ENCODE measurements at regions not wholly inside any gene's neighbourhood (a gene's known extent, or its start where the extent isn't known, plus 50 kb on each side); places are given as distances from the start of the nearest gene placed in this dataset.

DNA sequence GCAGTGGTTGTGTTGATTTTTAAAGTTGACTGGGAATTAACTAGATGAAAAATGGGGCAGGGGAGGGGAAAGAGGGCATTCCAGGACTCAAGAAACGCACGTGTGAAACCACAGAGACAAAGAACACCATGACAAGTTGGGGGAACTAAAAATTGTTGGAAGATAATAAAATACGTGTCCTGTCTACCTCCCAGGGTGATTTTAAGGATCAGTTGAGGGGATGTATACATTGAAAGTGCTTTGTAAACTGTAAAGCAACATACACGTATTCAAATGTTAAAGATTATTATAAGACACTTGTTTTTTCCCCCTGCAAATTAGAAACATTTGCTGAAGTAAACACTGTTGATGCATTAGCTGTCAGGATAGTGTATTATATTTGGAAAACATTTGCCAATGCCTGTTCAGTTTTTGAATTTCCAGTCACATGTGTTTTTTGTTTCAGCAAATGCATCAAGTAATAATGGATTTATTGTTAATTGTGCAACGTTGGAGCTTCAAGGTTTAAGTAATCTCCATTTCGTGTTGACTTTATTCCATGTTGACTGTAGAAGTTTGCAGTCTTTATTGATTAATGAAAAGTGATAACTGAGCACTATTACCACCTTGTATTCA, 412.7 kb downstream of the ACTL7B start:
- no peak overlapping the region for H2AFZ ChIP-seq (ENCODE audit: low read length)
- no peaks in the 10 kb centered on the region for H3K9me3 ChIP-seq (ENCODE audit: low read length)
- no peaks in the 10 kb centered on the region for H3K36me3 ChIP-seq (ENCODE audit: insufficient read depth, low read length)
- no peaks in the 10 kb centered on the region for H4K20me1 ChIP-seq (ENCODE audit: insufficient read depth, low read length)
- H3K9ac ChIP-seq (ENCODE audit: low read length), result no peak overlapping the region
- no peak for TF ChIP-seq CTCF (IDR thresholded peaks at IDR 0.05; ENCODE audit: low read length)
- no peak for TF ChIP-seq EZH2 (IDR thresholded peaks at IDR 0.05; ENCODE audit: borderline replicate concordance, low read length)
- H3F3A ChIP-seq (ENCODE audit: insufficient read depth, low read length), result no peaks in the 10 kb centered on the region
- H3K27ac ChIP-seq (ENCODE audit: low read depth, low read length, poor library complexity, severe bottlenecking), result no peak overlapping the region
- no peaks in the 10 kb centered on the region for H3K9me2 ChIP-seq (ENCODE audit: low read depth, low read length)
- no peak overlapping the region for H3K4me2 ChIP-seq (ENCODE audit: low read length)
- no peaks in the 10 kb centered on the region for H3K27me3 ChIP-seq (ENCODE audit: insufficient read depth, low read length)
- H3K79me2 ChIP-seq (ENCODE audit: insufficient read depth, low read length), result no peaks in the 10 kb centered on the region
- no peaks in the 10 kb centered on the region for H3K4me1 ChIP-seq (ENCODE audit: insufficient read depth, low read length, severe bottlenecking)
- no peak overlapping the region for H3K4me3 ChIP-seq (ENCODE audit: low read depth, low read length, poor library complexity, severe bottlenecking)

GRCh38 chr9:108442627-108443018, 413.2 kb downstream of the ACTL7B start:
- H3K9ac ChIP-seq (ENCODE audit: low read length), result no peak overlapping the region
- no peaks in the 10 kb centered on the region for H3F3A ChIP-seq (ENCODE audit: insufficient read depth, low read length)
- no peak overlapping the region for H2AFZ ChIP-seq (ENCODE audit: low read length)
- no peaks in the 10 kb centered on the region for H3K36me3 ChIP-seq (ENCODE audit: insufficient read depth, low read length)
- H3K27ac ChIP-seq (ENCODE audit: low read depth, low read length, poor library complexity, severe bottlenecking), result no peak overlapping the region
- H3K4me2 ChIP-seq (ENCODE audit: low read length), result no peak overlapping the region
- H3K9me3 ChIP-seq (ENCODE audit: low read length), result no peaks in the 10 kb centered on the region
- H3K4me3 ChIP-seq (ENCODE audit: low read depth, low read length, poor library complexity, severe bottlenecking), result no peak overlapping the region
- H4K20me1 ChIP-seq (ENCODE audit: insufficient read depth, low read length), result no peaks in the 10 kb centered on the region
- no peaks in the 10 kb centered on the region for H3K27me3 ChIP-seq (ENCODE audit: insufficient read depth, low read length)
- no peaks in the 10 kb centered on the region for H3K79me2 ChIP-seq (ENCODE audit: insufficient read depth, low read length)
- H3K4me1 ChIP-seq (ENCODE audit: insufficient read depth, low read length, severe bottlenecking), result no peaks in the 10 kb centered on the region
- H3K9me2 ChIP-seq (ENCODE audit: low read depth, low read length), result no peaks in the 10 kb centered on the region
- TF ChIP-seq EZH2 (IDR thresholded peaks at IDR 0.05; ENCODE audit: borderline replicate concordance, low read length) (no peak), CTCF (IDR thresholded peaks at IDR 0.05; ENCODE audit: low read length) (no peak)

DNA sequence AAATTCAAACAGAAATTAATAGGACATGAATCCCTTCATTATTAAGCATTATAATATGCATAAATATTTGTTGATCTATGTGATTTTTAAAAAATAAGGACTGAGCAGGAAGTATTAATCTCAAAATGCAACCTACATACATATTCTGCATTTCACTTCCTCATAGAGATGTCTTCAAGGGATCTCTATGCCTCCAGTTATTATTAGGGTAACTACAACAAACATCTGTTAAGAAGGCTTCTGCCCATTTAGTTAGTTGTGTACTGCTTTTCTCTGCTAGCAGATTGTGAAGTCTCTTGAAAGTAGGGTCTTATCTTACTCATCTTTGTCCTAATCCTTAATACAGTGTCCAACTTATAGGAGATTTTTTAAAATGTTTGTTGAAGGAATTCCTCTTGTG, 414.1 kb downstream of the ACTL7B start:
- H3F3A ChIP-seq (ENCODE audit: insufficient read depth, low read length), result no peaks in the 10 kb centered on the region
- no peak overlapping the region for H3K9ac ChIP-seq (ENCODE audit: low read length)
- H3K79me2 ChIP-seq (ENCODE audit: insufficient read depth, low read length), result no peaks in the 10 kb centered on the region
- TF ChIP-seq EZH2 (IDR thresholded peaks at IDR 0.05; ENCODE audit: borderline replicate concordance, low read length) (no peak), CTCF (IDR thresholded peaks at IDR 0.05; ENCODE audit: low read length) (no peak)
- H3K9me3 ChIP-seq (ENCODE audit: low read length), result no peaks in the 10 kb centered on the region
- no peaks in the 10 kb centered on the region for H3K36me3 ChIP-seq (ENCODE audit: insufficient read depth, low read length)
- H3K9me2 ChIP-seq (ENCODE audit: low read depth, low read length), result no peaks in the 10 kb centered on the region
- H3K27ac ChIP-seq (ENCODE audit: low read depth, low read length, poor library complexity, severe bottlenecking), result no peak overlapping the region
- H3K27me3 ChIP-seq (ENCODE audit: insufficient read depth, low read length), result no peaks in the 10 kb centered on the region
- no peaks in the 10 kb centered on the region for H3K4me1 ChIP-seq (ENCODE audit: insufficient read depth, low read length, severe bottlenecking)
- H4K20me1 ChIP-seq (ENCODE audit: insufficient read depth, low read length), result no peaks in the 10 kb centered on the region
- no peak overlapping the region for H2AFZ ChIP-seq (ENCODE audit: low read length)
- no peak overlapping the region for H3K4me3 ChIP-seq (ENCODE audit: low read depth, low read length, poor library complexity, severe bottlenecking)
- H3K4me2 ChIP-seq (ENCODE audit: low read length), result no peak overlapping the region

Data from OCI-LY1 (cell line).